Hippocampal formation (tissue), 2 donors: ENCODE measurements at regions not wholly inside any gene's neighbourhood (a gene's known extent, or its start where the extent isn't known, plus 50 kb on each side); places are given as distances from the start of the nearest gene placed in this dataset.
"Not testable (repeated sequence)": the region's sequence is repeated elsewhere in the genome, so short reads cannot be mapped to it uniquely, and the experiment has no call there.

Experiments used
- DNase-seq, 2 donors: peaks; one replicate each; lab custom pipeline; 2025; lab: John Stamatoyannopoulos, UW

DNA sequence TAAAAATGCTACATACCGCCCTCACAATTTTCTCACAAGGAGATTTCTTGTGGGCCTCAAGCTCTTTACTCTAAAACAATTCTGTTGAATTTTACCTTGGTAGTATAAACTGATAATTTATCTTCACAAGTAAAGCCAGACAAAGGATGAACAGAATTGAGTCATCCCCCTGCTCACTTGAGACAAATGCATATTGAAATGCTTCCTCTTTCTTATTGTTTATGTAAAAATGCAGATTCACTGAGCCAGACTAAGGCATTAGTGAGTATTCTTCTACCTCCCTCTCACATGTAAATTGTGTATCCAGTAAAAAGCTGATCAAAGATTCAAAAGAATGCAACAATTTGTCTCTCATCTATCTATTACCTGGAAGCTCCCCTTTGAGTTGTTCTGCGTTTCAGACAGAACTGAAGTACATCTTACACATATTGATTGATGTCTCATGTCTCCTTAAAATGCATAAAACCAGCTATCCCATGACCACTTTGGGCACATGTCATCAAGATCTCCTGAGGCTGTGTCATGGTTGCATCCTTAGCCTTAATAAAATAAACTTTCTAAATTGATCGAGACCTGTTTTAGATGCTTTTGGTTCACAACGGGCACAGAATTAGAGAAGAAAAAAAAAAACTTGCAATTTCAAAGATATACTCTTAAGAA lies 743.1 kb upstream of the B3GALT2 start:
- no peak for DNase-seq

GRCh38 chr1:193927550-193927949 lies 741.1 kb upstream of the B3GALT2 start:
- DNase-seq, result no peak

GRCh38 chr1:193926956-193927355 lies 740.5 kb upstream of the B3GALT2 start:
- DNase-seq, result no peak

DNA sequence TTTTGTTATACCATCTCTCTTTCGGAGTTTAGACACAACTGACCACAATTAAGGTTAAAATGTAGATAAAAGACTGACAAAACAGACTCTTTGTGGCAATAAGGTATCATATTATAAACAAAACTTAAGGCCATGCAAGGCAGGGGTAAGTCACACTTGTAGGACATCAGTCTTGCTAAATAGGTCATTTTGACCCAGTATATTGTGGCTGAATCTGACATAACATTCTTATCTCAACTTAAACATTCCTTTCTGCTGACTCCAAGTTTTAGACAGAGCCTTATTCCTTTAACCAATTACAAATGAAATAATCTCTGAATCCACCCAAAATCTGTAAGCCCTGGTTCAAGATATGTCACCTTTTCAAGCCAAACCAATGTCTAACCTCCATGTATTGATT lies 733.4 kb upstream of the B3GALT2 start:
- DNase-seq, result no peak

- DNase-seq, result no peak
These were observed 730.0 kb upstream of the B3GALT2 start for GRCh38 chr1:193916452-193916851.

- no peak for DNase-seq
These were observed 728.5 kb upstream of the B3GALT2 start for GRCh38 chr1:193914871-193915270.

- DNase-seq, result no peak
These were observed 723.1 kb upstream of the B3GALT2 start for GRCh38 chr1:193909406-193910082.

- no peak for DNase-seq
These were observed 719.1 kb upstream of the B3GALT2 start for GRCh38 chr1:193905288-193906085.

- no peak for DNase-seq
These were observed 705.4 kb upstream of the B3GALT2 start for GRCh38 chr1:193891788-193892187.

GRCh38 chr1:193890935-193891334 lies 704.5 kb upstream of the B3GALT2 start:
- DNase-seq, result no peak

DNA sequence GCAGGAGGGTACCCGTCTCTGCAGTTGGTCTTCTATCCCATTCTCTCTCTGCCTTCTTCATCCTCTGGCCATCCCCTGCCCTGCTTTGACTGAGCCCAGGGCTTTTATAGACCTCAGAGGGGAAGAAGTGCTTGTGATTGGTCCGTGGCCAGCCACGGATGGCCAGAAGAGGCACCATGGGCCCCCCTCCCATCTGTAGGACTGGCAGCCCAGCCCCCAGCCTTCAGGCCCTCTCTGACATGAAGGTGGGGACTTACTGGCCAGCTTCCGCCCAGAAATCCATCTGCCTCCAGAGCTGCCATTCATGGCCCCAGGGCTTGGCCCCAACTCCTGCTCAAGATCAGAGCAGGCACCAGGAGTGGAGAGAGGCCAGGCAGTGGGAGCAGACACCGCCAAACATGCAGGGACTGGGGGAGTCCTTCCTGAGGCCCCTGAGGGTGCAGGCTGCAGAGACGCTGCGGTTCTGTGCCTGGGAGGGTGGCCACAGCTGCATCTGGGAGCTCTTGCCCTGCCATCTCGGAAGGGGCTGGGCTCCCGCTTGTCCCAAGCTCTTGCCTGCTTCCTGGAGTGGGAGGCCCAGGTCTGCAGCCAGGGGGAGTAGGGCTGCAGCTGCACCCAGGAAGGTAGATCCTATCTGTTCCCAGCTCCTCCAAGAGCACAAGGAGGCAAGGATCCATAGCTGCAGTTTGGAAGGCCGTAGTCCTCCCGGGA lies 698.6 kb upstream of the B3GALT2 start:
- no peak for DNase-seq

- DNase-seq, result not testable (repeated sequence)
These were observed 691.5 kb upstream of the B3GALT2 start for GRCh38 chr1:193877920-193878319.

DNA sequence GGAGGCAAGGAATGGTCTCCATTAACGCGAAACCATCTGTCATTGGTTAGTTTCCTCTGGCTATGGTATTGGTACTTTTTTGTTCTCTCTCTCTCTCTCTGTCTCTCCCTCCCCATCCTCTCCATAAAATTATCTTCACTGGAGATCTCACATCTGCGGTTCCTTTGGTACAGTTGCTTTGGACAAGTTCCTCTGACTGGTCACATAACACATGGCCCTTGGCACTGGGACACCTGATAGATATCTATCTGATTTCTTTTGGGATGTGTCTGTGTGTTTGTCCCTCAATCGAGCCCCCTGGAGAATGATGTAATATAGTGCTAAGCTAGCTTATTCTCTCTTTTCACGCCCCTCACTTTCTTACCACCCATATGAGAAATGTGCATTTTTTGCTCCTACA lies 682.0 kb upstream of the B3GALT2 start:
- no peak for DNase-seq

- DNase-seq, result no peak
These were observed 669.8 kb upstream of the B3GALT2 start for GRCh38 chr1:193856261-193856660.

DNA sequence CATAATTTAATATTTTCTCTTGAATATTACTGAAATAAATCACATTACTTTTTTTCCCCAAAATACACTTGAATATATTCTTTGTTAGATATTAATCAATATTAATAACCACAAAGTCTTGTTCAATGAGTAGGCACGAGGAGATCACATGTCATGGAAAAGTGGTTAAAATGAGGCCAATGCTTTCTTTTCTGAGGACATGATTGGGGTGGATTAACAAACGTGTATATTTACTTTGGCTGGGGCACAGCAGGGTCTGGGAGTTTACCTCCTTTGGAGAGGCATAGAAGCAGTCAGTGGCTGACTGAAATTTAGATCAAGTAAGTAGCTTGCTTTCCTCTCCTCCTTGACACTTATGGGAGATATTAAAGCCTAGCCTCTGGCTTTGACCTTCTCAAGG lies 664.3 kb upstream of the B3GALT2 start:
- DNase-seq, result no peak

DNA sequence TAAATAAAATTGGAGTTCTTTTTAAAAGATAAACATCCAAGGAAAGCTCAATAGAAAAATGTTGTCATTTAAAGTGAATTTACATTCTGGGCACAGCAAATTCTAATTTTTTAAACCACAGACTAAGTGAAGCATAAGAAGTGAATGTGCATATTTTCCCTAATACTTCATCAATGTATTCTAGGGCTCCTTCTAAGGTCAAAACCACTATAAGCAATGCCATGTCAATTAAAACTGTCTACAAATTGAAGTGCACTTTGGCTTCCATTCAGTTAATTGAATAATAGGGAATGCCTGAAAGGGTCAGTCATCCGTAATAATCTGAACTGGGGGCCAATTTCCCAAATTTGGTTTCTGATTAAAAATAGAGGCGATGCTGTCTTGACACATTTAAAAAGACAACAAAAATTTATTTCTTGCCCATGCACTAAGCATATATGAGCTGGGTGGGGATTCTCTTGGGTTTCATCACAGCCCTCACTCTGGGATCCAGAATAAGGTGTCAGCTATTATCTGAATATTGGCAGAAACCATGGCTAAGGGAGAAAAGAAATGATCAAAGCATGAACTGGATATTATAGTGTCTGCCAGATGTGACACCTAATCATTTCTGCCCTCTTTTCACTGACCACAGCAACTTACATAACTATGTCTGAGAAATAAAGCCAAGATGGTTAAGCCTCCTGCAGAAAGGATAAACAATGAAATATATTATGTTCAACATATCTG lies 660.6 kb upstream of the B3GALT2 start:
- no peak for DNase-seq

DNA sequence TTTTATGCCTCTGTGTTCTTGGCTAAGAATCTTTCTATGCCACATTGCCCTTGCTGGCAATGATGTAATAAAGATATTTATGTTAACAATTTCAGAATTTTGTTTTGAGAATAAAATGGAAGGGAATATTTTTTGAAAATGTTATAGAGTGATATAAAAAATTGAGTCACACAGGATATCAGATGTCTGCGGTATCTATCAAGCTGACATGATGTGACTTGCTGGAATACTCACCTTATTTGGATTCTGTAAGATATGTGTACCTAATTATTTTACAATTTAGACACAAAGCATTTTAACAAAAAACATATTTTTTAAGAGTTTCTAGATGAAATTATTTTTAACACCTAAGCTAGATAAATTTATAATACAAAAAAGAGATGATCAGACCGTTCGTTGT lies 660.0 kb upstream of the B3GALT2 start:
- DNase-seq, result no peak

DNA sequence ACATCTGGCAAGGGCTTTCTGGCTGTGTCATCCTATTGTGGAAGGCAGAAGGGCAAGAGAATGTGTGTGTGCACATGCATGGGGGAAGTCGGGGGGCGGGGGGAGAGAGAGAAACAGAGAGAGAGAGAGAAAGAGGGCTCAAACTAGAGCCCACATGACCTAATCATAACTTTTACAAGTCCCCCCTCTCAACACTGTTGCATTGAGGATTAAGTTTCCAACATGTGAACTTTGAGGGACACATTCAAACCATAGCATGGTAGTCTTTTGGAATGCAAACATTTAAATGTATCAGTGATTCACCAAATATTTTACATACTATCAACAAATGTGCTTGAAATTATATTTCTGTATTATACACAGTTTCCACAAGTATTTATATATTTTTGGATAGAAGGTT lies 655.4 kb upstream of the B3GALT2 start:
- DNase-seq, result no peak

DNA sequence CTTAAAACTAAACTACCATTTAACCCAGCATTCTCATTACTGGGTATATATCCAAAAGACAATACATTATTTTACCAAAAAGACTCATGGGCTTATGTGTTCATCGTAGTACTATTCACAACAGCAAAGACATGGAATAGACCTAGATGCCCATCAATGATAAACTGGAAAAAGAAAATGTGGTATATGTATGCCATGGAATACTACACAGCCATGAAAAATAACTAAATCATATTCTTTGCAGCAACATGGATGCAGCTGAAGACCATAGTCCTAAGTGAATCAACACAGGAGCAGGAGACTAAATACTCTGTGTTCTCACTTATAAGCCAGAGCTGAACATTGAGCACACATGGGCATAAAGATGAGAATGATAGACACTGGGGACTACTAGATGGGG lies 645.1 kb upstream of the B3GALT2 start:
- DNase-seq, result no peak

DNA sequence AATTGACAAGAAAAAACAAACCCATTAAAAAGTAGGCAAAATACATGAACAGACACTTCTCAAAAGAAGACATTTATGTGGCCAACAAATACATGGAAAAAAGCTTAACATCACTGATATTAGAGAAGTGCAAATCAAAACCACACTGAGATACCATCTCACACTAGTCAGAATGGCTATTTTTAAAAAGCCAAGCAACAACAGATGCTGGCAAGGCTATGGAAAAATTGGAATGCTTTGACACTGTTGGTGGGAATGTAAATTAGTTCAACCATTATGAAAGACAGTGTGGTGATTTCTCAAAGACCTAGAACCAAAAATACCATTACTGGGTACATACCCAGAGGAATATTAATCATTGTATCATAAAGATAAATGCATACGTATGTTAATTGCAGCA lies 641.1 kb upstream of the B3GALT2 start:
- no peak for DNase-seq

GRCh38 chr1:193819376-193819775 lies 633.0 kb upstream of the B3GALT2 start:
- DNase-seq, result no peak

DNA sequence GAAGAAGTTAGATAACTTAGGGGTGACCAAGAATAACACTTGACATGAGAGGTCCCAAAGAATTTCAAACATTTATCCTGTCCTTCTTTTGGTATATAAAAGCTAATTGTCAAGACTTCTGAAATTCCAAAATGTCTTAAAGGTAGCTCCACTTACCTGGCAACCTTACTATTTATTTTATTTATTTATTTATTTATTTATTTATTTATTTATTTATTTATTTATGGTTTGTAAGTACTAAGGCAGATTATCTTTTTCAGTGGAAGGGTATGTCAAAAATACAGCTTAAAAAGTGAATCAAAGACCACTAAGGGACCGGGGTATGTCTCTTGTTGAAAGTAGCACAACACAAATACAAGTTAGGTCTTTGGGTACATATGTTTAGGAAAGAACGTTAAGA lies 620.8 kb upstream of the B3GALT2 start:
- no peak for DNase-seq
